GM10248 (cell line): ENCODE measurements at regions not wholly inside any gene's neighbourhood (a gene's known extent, or its start where the extent isn't known, plus 50 kb on each side); places are given as distances from the start of the nearest gene placed in this dataset.
"Not testable (repeated sequence)": the region's sequence is repeated elsewhere in the genome, so short reads cannot be mapped to it uniquely, and the experiment has no call there.

ENCODE experiments used
- CTCF ChIA-PET: fragments of 300-600 bp; sonication (Branson Sonifier 250); formaldehyde crosslinking; extraction: SDS; loops from one replicate; lab custom pipeline; 2021; ENCODE audit warnings: antibody characterized with exemption; lab: Yijun Ruan, JAX
- POLR2A ChIA-PET: fragments of 350-650 bp; sonication (Branson Sonifier 250); formaldehyde crosslinking; extraction: SDS; loops from one replicate; lab custom pipeline; 2020; ENCODE audit warnings: antibody characterized with exemption; lab: Yijun Ruan, JAX
- DNase-seq: peaks from one replicate; pipeline ENCODE4 v3.0.0; 2012; ENCODE audit errors: extremely low spot score
- CTCF ChIP-seq: IDR thresholded peaks from 2 replicates; pipeline ENCODE4 v1.5.1; 2012; ENCODE audit warnings: mild to moderate bottlenecking, low read depth; ENCODE audit errors: extremely low read depth, missing control alignments, control extremely low read depth

- POLR2A ChIA-PET, result no interaction called here
- no peak for DNase-seq
- TF ChIP-seq CTCF, result no peak
- CTCF ChIA-PET, result no interaction called here
Observed at GRCh38 chr6:169406804-169407203, 153.2 kb upstream of the THBS2 start.

- DNase-seq, result no peak
- CTCF ChIA-PET, result no interaction called here
- TF ChIP-seq CTCF, result no peak
- POLR2A ChIA-PET, result no interaction called here
Observed at GRCh38 chr6:169406034-169406433, 152.4 kb upstream of the THBS2 start.

- ChIA-PET CTCF (interaction anchor here (1.3 kb wide), 1 partner anchor 13 kb away, joined by 3 read pairs; no protein-coding TSS in a partner anchor), POLR2A (no interaction called here)
- no peak for DNase-seq
- TF ChIP-seq CTCF, result no peak
Observed at GRCh38 chr6:169404828-169405227, 151.2 kb upstream of the THBS2 start.

- no peak for DNase-seq
- no peak for TF ChIP-seq CTCF
- ChIA-PET POLR2A (no interaction called here), CTCF (no interaction called here)
Observed at GRCh38 chr6:169398342-169399105, 144.9 kb upstream of the THBS2 start.

- DNase-seq, result no peak
- CTCF ChIA-PET, result no interaction called here
- no peak for TF ChIP-seq CTCF
- POLR2A ChIA-PET, result no interaction called here
Observed at GRCh38 chr6:169397684-169398083, 144.0 kb upstream of the THBS2 start.

GRCh38 chr6:169396554-169397163 is 143.0 kb upstream of the THBS2 start:
- POLR2A ChIA-PET, result no interaction called here
- no peak for TF ChIP-seq CTCF
- CTCF ChIA-PET, result no interaction called here
- no peak for DNase-seq

GRCh38 chr6:169396009-169396539 is 142.4 kb upstream of the THBS2 start:
- POLR2A ChIA-PET, DNase-seq, CTCF ChIA-PET: not testable (repeated sequence)
